ENCODE measurements at regions not wholly inside any gene's neighbourhood (a gene's known extent, or its start where the extent isn't known, plus 50 kb on each side); places are given as distances from the start of the nearest gene placed in this dataset.
"Not testable (repeated sequence)": the region's sequence is repeated elsewhere in the genome, so short reads cannot be mapped to it uniquely, and the experiment has no call there.

DNA sequence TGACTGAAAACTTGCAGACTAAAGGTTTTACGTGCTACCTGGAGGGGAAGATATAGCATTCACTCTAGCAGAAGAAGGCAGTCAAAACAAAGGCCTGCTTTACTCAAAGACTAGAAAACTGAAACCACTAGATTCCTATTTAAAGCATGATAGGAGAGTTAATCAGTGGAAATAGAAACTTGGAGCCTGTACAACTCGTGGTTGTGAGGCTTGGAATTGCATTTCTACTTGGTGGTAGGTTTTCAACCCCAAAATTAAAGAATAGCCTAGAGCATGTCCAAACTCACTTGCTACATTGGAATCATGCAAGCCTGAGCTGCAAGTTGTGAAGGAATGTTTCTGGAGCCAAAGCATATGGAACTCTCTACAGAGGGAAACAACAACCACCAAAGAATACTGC, 1526.4 kb upstream of the NUDT12 start:
- Histone ChIP-seq H3K27me3 (no peaks in the 10 kb centered on the region), H3K36me3 (no peaks in the 10 kb centered on the region), H3K9me3 (no peaks in the 10 kb centered on the region), H3K4me3 (no peak overlapping the region), H3K27ac (no peak overlapping the region), H3K4me1 (no peaks in the 10 kb centered on the region)
- TF ChIP-seq, protein P1, sequence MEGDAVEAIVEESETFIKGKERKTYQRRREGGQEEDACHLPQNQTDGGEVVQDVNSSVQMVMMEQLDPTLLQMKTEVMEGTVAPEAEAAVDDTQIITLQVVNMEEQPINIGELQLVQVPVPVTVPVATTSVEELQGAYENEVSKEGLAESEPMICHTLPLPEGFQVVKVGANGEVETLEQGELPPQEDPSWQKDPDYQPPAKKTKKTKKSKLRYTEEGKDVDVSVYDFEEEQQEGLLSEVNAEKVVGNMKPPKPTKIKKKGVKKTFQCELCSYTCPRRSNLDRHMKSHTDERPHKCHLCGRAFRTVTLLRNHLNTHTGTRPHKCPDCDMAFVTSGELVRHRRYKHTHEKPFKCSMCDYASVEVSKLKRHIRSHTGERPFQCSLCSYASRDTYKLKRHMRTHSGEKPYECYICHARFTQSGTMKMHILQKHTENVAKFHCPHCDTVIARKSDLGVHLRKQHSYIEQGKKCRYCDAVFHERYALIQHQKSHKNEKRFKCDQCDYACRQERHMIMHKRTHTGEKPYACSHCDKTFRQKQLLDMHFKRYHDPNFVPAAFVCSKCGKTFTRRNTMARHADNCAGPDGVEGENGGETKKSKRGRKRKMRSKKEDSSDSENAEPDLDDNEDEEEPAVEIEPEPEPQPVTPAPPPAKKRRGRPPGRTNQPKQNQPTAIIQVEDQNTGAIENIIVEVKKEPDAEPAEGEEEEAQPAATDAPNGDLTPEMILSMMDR (IDR thresholded peaks at IDR 0.05), result no peak
- ATAC-seq, result no peak
- DNase-seq, result no peak
- intact Hi-C loops (cut with DNase I), result no loop called here

DNA sequence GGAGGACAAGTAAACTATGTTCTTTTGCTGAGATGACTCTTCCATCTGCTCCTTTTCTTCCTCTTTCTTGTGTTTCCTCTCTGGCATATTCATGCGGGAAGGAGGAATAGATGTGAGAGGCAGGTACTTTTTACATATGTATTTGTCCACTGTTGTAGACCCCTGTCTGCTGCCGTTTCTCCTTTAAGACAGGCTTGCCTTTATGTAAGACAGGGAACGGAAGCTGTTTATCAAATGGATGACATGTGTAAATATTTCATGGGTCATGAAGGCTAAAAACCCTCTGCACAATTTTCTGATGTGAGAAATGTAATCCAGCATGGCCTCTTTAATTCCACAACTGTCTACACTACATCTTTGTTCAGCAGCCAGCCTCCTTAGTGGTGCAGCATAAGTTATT, 1525.5 kb upstream of the NUDT12 start:
- intact Hi-C loops (cut with DNase I), result no loop called here
- Histone ChIP-seq H3K27me3 (no peaks in the 10 kb centered on the region), H3K4me1 (no peaks in the 10 kb centered on the region), H3K27ac (no peak overlapping the region), H3K36me3 (no peaks in the 10 kb centered on the region), H3K4me3 (no peak overlapping the region), H3K9me3 (no peaks in the 10 kb centered on the region)
- TF ChIP-seq, protein P1 (IDR thresholded peaks at IDR 0.05), result no peak
- DNase-seq, result no peak
- no peak for ATAC-seq

DNA sequence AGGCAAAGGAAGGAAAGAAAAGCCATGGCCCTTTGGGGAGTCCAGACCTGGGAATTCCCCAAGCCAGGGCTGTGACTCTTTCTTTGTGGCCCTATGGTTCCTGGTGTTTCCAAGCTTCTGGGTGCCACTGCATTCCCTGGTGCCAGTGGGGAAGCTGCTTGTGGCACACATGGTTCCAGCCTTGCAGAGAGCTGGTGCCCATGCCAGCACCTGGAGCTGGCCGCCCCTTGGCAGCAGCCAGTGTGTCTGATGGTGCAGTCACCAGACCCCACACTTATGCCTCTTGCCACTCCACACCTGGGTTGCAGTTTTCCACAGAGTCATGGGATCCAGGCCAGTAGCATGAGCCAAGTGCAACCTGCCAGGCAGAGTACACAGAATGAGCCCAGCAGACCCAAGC, 1495.3 kb upstream of the NUDT12 start:
- H3K9me3 ChIP-seq, result no peaks in the 10 kb centered on the region
- TF ChIP-seq, protein P1 (IDR thresholded peaks at IDR 0.05), result no peak
- DNase-seq, result no peak

DNA sequence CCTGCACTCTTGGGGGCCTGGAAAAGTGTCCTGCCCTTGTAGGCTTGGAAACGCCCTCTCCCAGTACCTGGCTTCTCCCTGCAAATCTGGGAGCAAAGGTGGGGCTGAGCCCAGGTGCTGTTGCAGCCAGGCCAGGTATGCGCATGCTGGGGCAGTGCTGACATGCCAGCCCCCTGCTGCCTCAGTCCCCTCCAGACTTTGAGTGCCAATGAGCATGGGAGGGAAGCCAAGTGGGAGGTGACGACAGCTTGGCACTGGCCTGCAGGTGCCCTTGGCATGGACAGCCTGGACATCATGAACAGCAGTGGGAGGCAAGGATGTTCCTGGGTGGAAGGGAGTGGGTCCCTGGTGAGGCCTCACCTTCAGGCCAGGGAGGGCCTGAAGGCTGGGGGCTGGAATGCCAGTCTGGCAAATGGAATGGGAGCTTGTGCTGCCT, 1494.4 kb upstream of the NUDT12 start:
- no peak overlapping the region for H3K27ac ChIP-seq
- no peaks in the 10 kb centered on the region for H3K4me1 ChIP-seq
- H3K27me3 ChIP-seq, result no peaks in the 10 kb centered on the region
- DNase-seq (no peak), ATAC-seq (peak; percentile 20)
- TF ChIP-seq, protein P1 (IDR thresholded peaks at IDR 0.05), result no peak
- intact Hi-C loops (cut with DNase I), result no loop called here
- H3K9me3 ChIP-seq, result no peaks in the 10 kb centered on the region
- no peak overlapping the region for H3K4me3 ChIP-seq
- H3K36me3 ChIP-seq, result no peaks in the 10 kb centered on the region

More for the DNA sequence above, 1495.3 kb upstream of the NUDT12 start:
- H3K4me3 ChIP-seq, result no peak overlapping the region
- intact Hi-C loops (cut with DNase I), result no loop called here
- H3K27ac ChIP-seq, result no peak overlapping the region
- H3K27me3 ChIP-seq, result no peaks in the 10 kb centered on the region
- H3K36me3 ChIP-seq, result no peaks in the 10 kb centered on the region
- H3K4me1 ChIP-seq, result no peaks in the 10 kb centered on the region
- no peak for ATAC-seq

DNA sequence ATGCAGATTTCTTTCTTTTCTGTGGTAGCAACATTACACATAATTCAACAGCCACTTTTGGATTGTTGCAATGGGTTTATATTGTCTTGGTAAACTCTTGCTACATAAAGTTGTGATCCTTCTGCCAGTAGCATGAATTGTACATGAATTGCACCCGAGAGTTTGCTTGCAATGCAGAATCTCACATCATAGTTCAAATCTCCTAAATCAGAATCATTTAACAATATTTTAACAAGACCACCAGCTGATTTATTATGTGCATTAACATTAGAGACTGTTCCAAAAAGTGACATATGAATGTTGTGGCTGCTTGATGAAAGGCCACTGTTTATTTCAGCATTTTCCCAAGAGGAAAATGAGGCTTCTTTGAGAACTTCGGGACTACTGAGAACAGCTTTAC, 1491.8 kb upstream of the NUDT12 start:
- ATAC-seq (no peak), DNase-seq (no peak)
- TF ChIP-seq, protein P1 (IDR thresholded peaks at IDR 0.05), result no peak
- intact Hi-C loops (cut with DNase I), result no loop called here
- H3K27me3 ChIP-seq, result no peaks in the 10 kb centered on the region
- no peak overlapping the region for H3K4me3 ChIP-seq
- no peak overlapping the region for H3K27ac ChIP-seq
- no peaks in the 10 kb centered on the region for H3K4me1 ChIP-seq
- H3K36me3 ChIP-seq, result no peaks in the 10 kb centered on the region
- H3K9me3 ChIP-seq, result no peaks in the 10 kb centered on the region

DNA sequence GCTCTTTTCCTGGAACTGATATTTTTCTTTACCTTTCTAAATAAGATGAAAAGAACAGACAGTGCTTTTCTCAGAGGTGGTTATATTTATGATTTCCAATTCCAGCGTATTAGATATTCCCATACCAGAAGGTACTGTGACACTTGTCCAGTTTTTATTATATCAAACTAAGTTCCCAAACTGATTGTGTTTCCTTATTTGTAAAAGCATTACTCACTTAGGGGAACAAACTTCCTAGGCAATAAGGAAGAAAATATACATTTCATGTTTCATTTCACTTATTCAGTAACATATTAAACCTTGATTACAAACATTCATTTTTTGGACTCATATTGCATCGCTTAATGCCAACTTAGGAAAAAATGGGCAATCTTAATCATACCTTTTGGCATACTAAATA, 1480.0 kb upstream of the NUDT12 start:
- Histone ChIP-seq H3K27ac (no peak overlapping the region), H3K9me3 (no peaks in the 10 kb centered on the region), H3K4me1 (no peaks in the 10 kb centered on the region), H3K4me3 (no peak overlapping the region), H3K27me3 (no peaks in the 10 kb centered on the region), H3K36me3 (no peaks in the 10 kb centered on the region)
- ATAC-seq (no peak), DNase-seq (no peak)
- intact Hi-C loops (cut with DNase I), result no loop called here
- TF ChIP-seq, protein P1 (IDR thresholded peaks at IDR 0.05), result no peak

DNA sequence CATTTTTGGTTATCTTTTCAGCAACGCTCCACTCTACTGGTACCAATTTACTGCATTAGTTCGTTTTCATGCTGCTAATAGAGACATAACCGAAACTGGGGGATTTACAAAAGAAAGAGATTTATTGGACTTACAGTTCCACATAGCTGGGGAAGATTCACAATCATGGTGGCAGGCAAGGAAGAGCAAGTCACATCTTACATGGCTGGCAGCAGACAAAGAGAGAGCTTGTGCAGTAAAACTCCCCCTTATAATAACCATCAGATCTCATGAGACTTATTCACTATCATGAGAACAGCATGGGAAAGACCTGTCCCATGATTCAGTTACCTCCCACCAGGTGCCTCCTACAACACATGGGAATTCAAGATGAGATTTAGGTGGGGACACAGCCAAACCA, 1474.2 kb upstream of the NUDT12 start:
- H3K4me1 ChIP-seq; H3K4me3 ChIP-seq; intact Hi-C loops (cut with DNase I); H3K9me3 ChIP-seq; DNase-seq; ATAC-seq; H3K27ac ChIP-seq; H3K27me3 ChIP-seq; H3K36me3 ChIP-seq: not testable (repeated sequence)
